Activated CD4-positive, alpha-beta T cell treated with anti-CD3 and anti-CD28 coated beads for 24 hours (primary cell): ENCODE measurements at regions not wholly inside any gene's neighbourhood (a gene's known extent, or its start where the extent isn't known, plus 50 kb on each side); places are given as distances from the start of the nearest gene placed in this dataset.
"Not testable (repeated sequence)": the region's sequence is repeated elsewhere in the genome, so short reads cannot be mapped to it uniquely, and the experiment has no call there.

ENCODE experiments used
- DNase-seq, 2 donors: peaks; one replicate each; pipeline ENCODE4 v3.0.0-alpha.2; 2020; ENCODE audit warnings: low read depth in 2 of 2

GRCh38 chr2:17460371-17461086 lies 57.7 kb downstream of the RAD51AP2 start:
- no peak for DNase-seq

GRCh38 chr2:17455343-17455742 lies 62.9 kb downstream of the RAD51AP2 start:
- DNase-seq: no peak

- DNase-seq: not testable (repeated sequence)
Measured at GRCh38 chr2:17446191-17446590, 72.0 kb downstream of the RAD51AP2 start.

GRCh38 chr2:17445744-17446143 lies 72.5 kb downstream of the RAD51AP2 start:
- no peak for DNase-seq

- no peak for DNase-seq
Measured at GRCh38 chr2:17442334-17442733, 75.9 kb downstream of the RAD51AP2 start.

GRCh38 chr2:17441790-17442189 lies 76.5 kb downstream of the RAD51AP2 start:
- no peak for DNase-seq

GRCh38 chr2:17441055-17441771 lies 77.0 kb downstream of the RAD51AP2 start:
- DNase-seq: no peak

GRCh38 chr2:17430326-17430725 lies 87.9 kb downstream of the RAD51AP2 start:
- DNase-seq: no peak

GRCh38 chr2:17429130-17429529 lies 89.1 kb downstream of the RAD51AP2 start:
- no peak for DNase-seq

- DNase-seq: no peak
Measured at GRCh38 chr2:17427401-17427800, 90.8 kb downstream of the RAD51AP2 start.

GRCh38 chr2:17426743-17427142 lies 91.5 kb downstream of the RAD51AP2 start:
- no peak for DNase-seq

- DNase-seq: no peak
Measured at GRCh38 chr2:17422061-17422460, 96.2 kb downstream of the RAD51AP2 start.

- DNase-seq: no peak
Measured at GRCh38 chr2:17416884-17417391, 101.3 kb downstream of the RAD51AP2 start.

GRCh38 chr2:17413036-17413435 lies 105.2 kb downstream of the RAD51AP2 start:
- no peak for DNase-seq

- DNase-seq: no peak
Measured at GRCh38 chr2:17401096-17401495, 117.1 kb downstream of the RAD51AP2 start.

GRCh38 chr2:17398770-17399169 lies 119.5 kb downstream of the RAD51AP2 start:
- no peak for DNase-seq

- DNase-seq: no peak
Measured at GRCh38 chr2:17388798-17389197, 129.4 kb downstream of the RAD51AP2 start.

GRCh38 chr2:17387591-17387990 lies 130.6 kb downstream of the RAD51AP2 start:
- no peak for DNase-seq

GRCh38 chr2:17386771-17387170 lies 131.5 kb downstream of the RAD51AP2 start:
- DNase-seq: no peak

- DNase-seq: no peak
Measured at GRCh38 chr2:17380003-17380402, 138.2 kb downstream of the RAD51AP2 start.

- DNase-seq: no peak
Measured at GRCh38 chr2:17375262-17375661, 143.0 kb downstream of the RAD51AP2 start.

- no peak for DNase-seq
Measured at GRCh38 chr2:17373741-17374140, 144.5 kb downstream of the RAD51AP2 start.

GRCh38 chr2:17373041-17373440 lies 145.2 kb downstream of the RAD51AP2 start:
- no peak for DNase-seq
